Left colon (tissue), 2 donors: ENCODE measurements at regions not wholly inside any gene's neighbourhood (a gene's known extent, or its start where the extent isn't known, plus 50 kb on each side); places are given as distances from the start of the nearest gene placed in this dataset.

Source experiments
- ATAC-seq: fragments of 200-7000 bp; cut with Tn5 transposase; one replicate; pipeline ENCODE4 v1.9.1; 2020; ENCODE audit warnings: mild to moderate bottlenecking, moderate library complexity
- DNase-seq, 2 donors: peaks; one replicate each; pipeline ENCODE4 v3.0.0-alpha.2; 2020
- intact Hi-C, 2 donors: fragments of 100-400 bp; cut with DNase I in 1 of 2; cut with micrococcal nuclease in 1 of 2; formaldehyde crosslinking; loops; one replicate each; pipeline versions ENCODE4 v1.11.2 to v1.14.0; 2022; cut with DNase I, micrococcal nuclease
- donor health status: DM: no; HTN: no; CAD: no.
- donor health status: DM: yes; HTN: yes; CAD: no.

GRCh38 chr2:128395640-128396499, 77.2 kb upstream of the HS6ST1 start:
- ATAC-seq, result peak; percentile 87
- intact Hi-C loops, result no loop called here
- DNase-seq, result peak in 1 of 2 donors; percentile 24

- intact Hi-C loops, result no loop called here
Observed at GRCh38 chr2:128396500-128396891, 77.8 kb upstream of the HS6ST1 start.

GRCh38 chr2:128396946-128397345, 78.3 kb upstream of the HS6ST1 start:
- ATAC-seq, result no peak
- DNase-seq, result no peak
- intact Hi-C loops, result no loop called here

More at GRCh38 chr2:128396500-128396891, 77.8 kb upstream of the HS6ST1 start:
- peak in 1 of 2 donors; percentile 2 for DNase-seq
- ATAC-seq, result no peak

- ATAC-seq, result no peak
- intact Hi-C loops, result no loop called here
- DNase-seq, result no peak
Observed at GRCh38 chr2:128399256-128399655, 80.6 kb upstream of the HS6ST1 start.

GRCh38 chr2:128399690-128400291, 81.1 kb upstream of the HS6ST1 start:
- ATAC-seq (no peak), DNase-seq (no peak)
- intact Hi-C loops, result no loop called here

GRCh38 chr2:128401680-128402079, 83.0 kb upstream of the HS6ST1 start:
- intact Hi-C loops, result no loop called here
- DNase-seq (no peak), ATAC-seq (no peak)

- ATAC-seq (no peak), DNase-seq (no peak)
- intact Hi-C loops, result no loop called here
Observed at GRCh38 chr2:128402911-128403670, 84.4 kb upstream of the HS6ST1 start.

GRCh38 chr2:128403814-128404708, 85.4 kb upstream of the HS6ST1 start:
- ATAC-seq (no peak), DNase-seq (peak in 1 of 2 donors; percentile 16)
- intact Hi-C loops, result no loop called here

- peak in 1 of 2 donors; percentile 1 for DNase-seq
- ATAC-seq, result no peak
- intact Hi-C loops, result no loop called here
Observed at GRCh38 chr2:128404709-128405466, 86.2 kb upstream of the HS6ST1 start.

GRCh38 chr2:128405467-128405900, 86.8 kb upstream of the HS6ST1 start:
- ATAC-seq, result no peak
- peak in 1 of 2 donors; percentile 14 for DNase-seq
- intact Hi-C loops, result no loop called here

- intact Hi-C loops, result no loop called here
- no peak for ATAC-seq
- peak in 1 of 2 donors; percentile 5 for DNase-seq
Observed at GRCh38 chr2:128405981-128406613, 87.4 kb upstream of the HS6ST1 start.

- intact Hi-C loops, result no loop called here
- peak in 1 of 2 donors; percentile 16 for DNase-seq
- ATAC-seq, result no peak
Observed at GRCh38 chr2:128406736-128407554, 88.3 kb upstream of the HS6ST1 start.

GRCh38 chr2:128408349-128409305, 90.0 kb upstream of the HS6ST1 start:
- intact Hi-C loops, result no loop called here
- peak in 1 of 2 donors; percentile 16 for DNase-seq

GRCh38 chr2:128409326-128410034, 90.8 kb upstream of the HS6ST1 start:
- DNase-seq, result peak in 1 of 2 donors; percentile 13

More at GRCh38 chr2:128408349-128409305, 90.0 kb upstream of the HS6ST1 start:
- no peak for ATAC-seq

More at GRCh38 chr2:128409326-128410034, 90.8 kb upstream of the HS6ST1 start:
- no peak for ATAC-seq
- intact Hi-C loops, result no loop called here
